ENCODE measurements at regions not wholly inside any gene's neighbourhood (a gene's known extent, or its start where the extent isn't known, plus 50 kb on each side); places are given as distances from the start of the nearest gene placed in this dataset.
"Not testable (repeated sequence)": the region's sequence is repeated elsewhere in the genome, so short reads cannot be mapped to it uniquely, and the experiment has no call there.

GRCh38 chr13:34376483-34376882 is 558.5 kb downstream of the RFC3 start:
- no peak for DNase-seq

- DNase-seq, result no peak
These were observed 560.8 kb upstream of the NBEA start for GRCh38 chr13:34381228-34381627.

- no peak for DNase-seq
These were observed 558.3 kb upstream of the NBEA start for GRCh38 chr13:34383728-34384127.

- not testable (repeated sequence) for DNase-seq
These were observed 555.8 kb upstream of the NBEA start for GRCh38 chr13:34386229-34386628.

GRCh38 chr13:34391076-34391475 is 551.0 kb upstream of the NBEA start:
- no peak for DNase-seq

- no peak for DNase-seq
These were observed 540.4 kb upstream of the NBEA start for GRCh38 chr13:34401696-34402095.

- no peak for DNase-seq
These were observed 536.5 kb upstream of the NBEA start for GRCh38 chr13:34405410-34406181.

- DNase-seq, result no peak
These were observed 533.4 kb upstream of the NBEA start for GRCh38 chr13:34408640-34409039.

GRCh38 chr13:34409496-34410182 is 532.4 kb upstream of the NBEA start:
- no peak for DNase-seq

GRCh38 chr13:34410678-34411077 is 531.4 kb upstream of the NBEA start:
- DNase-seq, result no peak

GRCh38 chr13:34411177-34411576 is 530.9 kb upstream of the NBEA start:
- DNase-seq, result no peak

- no peak for DNase-seq
These were observed 530.2 kb upstream of the NBEA start for GRCh38 chr13:34411894-34412293.

GRCh38 chr13:34412295-34412694 is 529.8 kb upstream of the NBEA start:
- no peak for DNase-seq

- DNase-seq, result no peak
These were observed 529.2 kb upstream of the NBEA start for GRCh38 chr13:34412817-34413375.

GRCh38 chr13:34413538-34414210 is 528.4 kb upstream of the NBEA start:
- no peak for DNase-seq

GRCh38 chr13:34414616-34415015 is 527.5 kb upstream of the NBEA start:
- DNase-seq, result no peak

- DNase-seq, result no peak
These were observed 525.1 kb upstream of the NBEA start for GRCh38 chr13:34416971-34417380.

GRCh38 chr13:34417896-34418295 is 524.2 kb upstream of the NBEA start:
- no peak for DNase-seq

- no peak for DNase-seq
These were observed 523.0 kb upstream of the NBEA start for GRCh38 chr13:34419025-34419424.

- DNase-seq, result no peak
These were observed 522.3 kb upstream of the NBEA start for GRCh38 chr13:34419755-34420154.

- no peak for DNase-seq
These were observed 521.2 kb upstream of the NBEA start for GRCh38 chr13:34420702-34421346.

GRCh38 chr13:34421347-34421719 is 520.7 kb upstream of the NBEA start:
- DNase-seq, result no peak

GRCh38 chr13:34421858-34422475 is 520.1 kb upstream of the NBEA start:
- no peak for DNase-seq
